KMS-11 (cell line): ENCODE measurements at regions not wholly inside any gene's neighbourhood (a gene's known extent, or its start where the extent isn't known, plus 50 kb on each side); places are given as distances from the start of the nearest gene placed in this dataset.

Source experiments
- H2AFZ ChIP-seq: fragments of 200-600 bp; sonication (generic); 2 replicates; pipeline ENCODE4 v1.6.1; 2016; ENCODE audit warnings: antibody characterized with exemption, mixed run types, low read depth
- H3K27ac ChIP-seq: fragments of 200-600 bp; sonication (generic); 2 replicates; pipeline ENCODE4 v1.6.1; 2016; ENCODE audit warnings: mild to moderate bottlenecking, mixed run types
- H3K27me3 ChIP-seq: fragments of 200-600 bp; sonication (generic); 2 replicates; pipeline ENCODE4 v1.6.1; 2017; ENCODE audit warnings: mild to moderate bottlenecking, low read depth, mixed run types, moderate library complexity; ENCODE audit not compliant: insufficient read depth
- H3K36me3 ChIP-seq: fragments of 200-600 bp; sonication (generic); 2 replicates; pipeline ENCODE4 v1.6.1; 2017; ENCODE audit warnings: mild to moderate bottlenecking, mixed run types; ENCODE audit not compliant: insufficient read depth
- H3K4me1 ChIP-seq: fragments of 200-600 bp; sonication (generic); 2 replicates; pipeline ENCODE4 v1.6.1; 2016; ENCODE audit warnings: mild to moderate bottlenecking, low read depth, mixed run types; ENCODE audit not compliant: poor library complexity, severe bottlenecking
- H3K4me2 ChIP-seq: fragments of 200-600 bp; sonication (generic); 2 replicates; pipeline ENCODE4 v1.7.0; 2016; ENCODE audit warnings: mild to moderate bottlenecking, mixed run types
- H3K4me3 ChIP-seq: fragments of 200-600 bp; sonication (generic); IDR thresholded peaks from 2 replicates; pipeline ENCODE4 v1.6.1; 2017; ENCODE audit warnings: low read depth, low read length, mixed read lengths; ENCODE audit not compliant: insufficient read depth
- H3K79me2 ChIP-seq: fragments of 200-600 bp; sonication (generic); 2 replicates; pipeline ENCODE4 v1.6.1; 2016; ENCODE audit warnings: low read depth, mixed run types; ENCODE audit not compliant: insufficient read depth
- H3K9ac ChIP-seq: fragments of 200-600 bp; sonication (generic); 2 replicates; pipeline ENCODE4 v1.6.1; 2016; ENCODE audit warnings: mild to moderate bottlenecking, mixed run types
- H4K20me1 ChIP-seq: fragments of 200-600 bp; sonication (generic); 2 replicates; pipeline ENCODE4 v1.6.1; 2016; ENCODE audit warnings: mild to moderate bottlenecking, mixed run types; ENCODE audit not compliant: insufficient read depth
- TF ChIP-seq, protein P1 (sequence below): fragments of 200-600 bp; sonication (generic); conservative IDR thresholded peaks from 2 replicates; pipeline ENCODE4 v1.6.1; 2017; ENCODE audit warnings: low read depth, mild to moderate bottlenecking, antibody characterized with exemption, low read length, moderate library complexity, mixed read lengths

DNA sequence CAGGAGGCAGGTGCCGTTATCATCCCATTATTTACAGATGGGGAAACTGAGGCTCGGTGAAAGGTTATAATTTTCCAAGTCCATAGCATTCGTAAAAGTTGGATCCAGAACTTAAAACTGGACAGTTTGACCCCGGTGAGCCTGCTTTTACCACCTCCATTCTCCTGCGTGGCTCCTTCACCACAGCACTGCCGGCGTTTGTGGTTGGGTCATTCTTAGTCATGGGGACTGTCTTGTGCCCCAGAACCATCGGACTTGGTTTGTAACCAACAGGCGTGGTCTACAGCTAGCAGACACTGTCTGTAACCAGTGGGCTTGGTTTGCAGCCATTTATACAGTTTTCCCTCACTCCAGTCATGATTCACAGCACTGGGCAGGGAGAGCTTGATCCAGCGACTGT, 511.3 kb downstream of the NPHP4 start:
- Histone ChIP-seq H3K27ac (no peak overlapping the region), H3K4me2 (no peak overlapping the region), H4K20me1 (no peaks in the 10 kb centered on the region), H3K9ac (no peak overlapping the region), H3K79me2 (no peaks in the 10 kb centered on the region), H3K4me1 (no peaks in the 10 kb centered on the region), H3K27me3 (peaks cover 38% of the 10 kb centered on the region), H3K36me3 (no peaks in the 10 kb centered on the region), H2AFZ (no peak overlapping the region), H3K4me3 (no peak overlapping the region)
- TF ChIP-seq, protein P1, sequence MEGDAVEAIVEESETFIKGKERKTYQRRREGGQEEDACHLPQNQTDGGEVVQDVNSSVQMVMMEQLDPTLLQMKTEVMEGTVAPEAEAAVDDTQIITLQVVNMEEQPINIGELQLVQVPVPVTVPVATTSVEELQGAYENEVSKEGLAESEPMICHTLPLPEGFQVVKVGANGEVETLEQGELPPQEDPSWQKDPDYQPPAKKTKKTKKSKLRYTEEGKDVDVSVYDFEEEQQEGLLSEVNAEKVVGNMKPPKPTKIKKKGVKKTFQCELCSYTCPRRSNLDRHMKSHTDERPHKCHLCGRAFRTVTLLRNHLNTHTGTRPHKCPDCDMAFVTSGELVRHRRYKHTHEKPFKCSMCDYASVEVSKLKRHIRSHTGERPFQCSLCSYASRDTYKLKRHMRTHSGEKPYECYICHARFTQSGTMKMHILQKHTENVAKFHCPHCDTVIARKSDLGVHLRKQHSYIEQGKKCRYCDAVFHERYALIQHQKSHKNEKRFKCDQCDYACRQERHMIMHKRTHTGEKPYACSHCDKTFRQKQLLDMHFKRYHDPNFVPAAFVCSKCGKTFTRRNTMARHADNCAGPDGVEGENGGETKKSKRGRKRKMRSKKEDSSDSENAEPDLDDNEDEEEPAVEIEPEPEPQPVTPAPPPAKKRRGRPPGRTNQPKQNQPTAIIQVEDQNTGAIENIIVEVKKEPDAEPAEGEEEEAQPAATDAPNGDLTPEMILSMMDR: no peak

DNA sequence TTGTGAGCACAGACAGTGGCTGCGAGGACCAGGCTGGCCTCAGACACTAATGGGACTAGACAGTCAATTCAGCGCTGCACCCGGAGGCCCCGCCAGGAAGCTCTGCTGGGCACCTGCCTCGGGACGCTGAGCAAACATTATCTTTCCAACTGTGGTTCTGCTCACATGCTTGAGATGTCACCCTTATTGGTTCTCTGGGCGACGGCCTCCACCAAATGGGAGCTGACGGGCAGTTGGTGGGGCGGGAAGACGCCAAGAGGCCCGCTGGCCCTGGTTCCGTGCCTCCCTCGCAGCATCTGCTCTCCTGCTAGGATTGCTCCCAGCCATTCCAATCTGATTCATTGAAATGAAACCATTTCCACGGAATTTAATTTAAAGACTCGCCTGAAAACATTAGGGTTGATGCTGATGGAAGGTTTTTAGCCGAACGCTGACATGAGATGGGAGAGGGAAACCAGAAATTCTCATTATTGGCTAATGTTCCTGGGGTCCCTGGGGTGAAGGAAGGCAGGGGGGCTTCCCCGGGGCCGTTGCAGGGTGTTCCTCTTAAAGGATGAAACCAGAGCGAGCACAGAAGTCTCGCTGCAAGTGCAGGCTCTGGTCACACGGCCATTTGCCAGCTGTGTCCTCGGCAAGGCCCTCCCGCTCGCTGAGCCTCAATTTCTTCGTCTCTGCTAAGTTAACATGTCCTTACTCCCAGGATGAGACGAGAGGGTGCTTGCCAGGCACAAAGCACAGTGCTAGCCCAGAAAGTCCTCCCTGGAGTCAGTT, 512.2 kb downstream of the NPHP4 start:
- Histone ChIP-seq H3K4me1 (no peaks in the 10 kb centered on the region), H3K9ac (no peak overlapping the region), H3K79me2 (no peaks in the 10 kb centered on the region), H4K20me1 (no peaks in the 10 kb centered on the region), H3K4me3 (no peak overlapping the region), H3K27me3 (peaks cover 41% of the 10 kb centered on the region), H3K36me3 (no peaks in the 10 kb centered on the region), H2AFZ (no peak overlapping the region), H3K27ac (no peak overlapping the region), H3K4me2 (no peak overlapping the region)
- TF ChIP-seq, protein P1: no peak

DNA sequence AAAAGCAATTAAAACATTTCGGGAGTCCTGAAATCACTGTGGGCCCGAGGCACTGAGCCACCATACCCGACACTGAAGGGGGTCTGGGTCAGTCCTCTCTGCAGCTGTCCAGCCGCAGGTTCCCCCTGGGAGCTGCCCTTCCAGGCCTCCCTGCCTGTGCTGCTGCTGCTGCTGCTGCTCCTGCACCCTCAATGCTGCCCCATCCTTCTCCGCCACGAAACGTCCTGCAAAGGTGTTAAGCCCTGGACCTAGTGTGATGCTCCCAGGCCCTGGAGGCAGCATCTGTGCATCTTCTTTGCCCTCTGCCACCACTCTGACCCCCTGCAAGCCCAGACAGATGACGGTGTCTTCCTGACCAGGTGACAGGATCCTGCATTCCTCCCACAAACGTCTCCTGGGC, 513.3 kb downstream of the NPHP4 start:
- H3K9ac ChIP-seq: no peak overlapping the region
- H3K79me2 ChIP-seq: no peaks in the 10 kb centered on the region
- no peak overlapping the region for H2AFZ ChIP-seq
- no peaks in the 10 kb centered on the region for H3K36me3 ChIP-seq
- TF ChIP-seq, protein P1: no peak
- no peaks in the 10 kb centered on the region for H4K20me1 ChIP-seq
- no peaks in the 10 kb centered on the region for H3K4me1 ChIP-seq
- no peak overlapping the region for H3K27ac ChIP-seq
- H3K27me3 ChIP-seq: peaks cover 41% of the 10 kb centered on the region
- H3K4me3 ChIP-seq: no peak overlapping the region
- H3K4me2 ChIP-seq: no peak overlapping the region

DNA sequence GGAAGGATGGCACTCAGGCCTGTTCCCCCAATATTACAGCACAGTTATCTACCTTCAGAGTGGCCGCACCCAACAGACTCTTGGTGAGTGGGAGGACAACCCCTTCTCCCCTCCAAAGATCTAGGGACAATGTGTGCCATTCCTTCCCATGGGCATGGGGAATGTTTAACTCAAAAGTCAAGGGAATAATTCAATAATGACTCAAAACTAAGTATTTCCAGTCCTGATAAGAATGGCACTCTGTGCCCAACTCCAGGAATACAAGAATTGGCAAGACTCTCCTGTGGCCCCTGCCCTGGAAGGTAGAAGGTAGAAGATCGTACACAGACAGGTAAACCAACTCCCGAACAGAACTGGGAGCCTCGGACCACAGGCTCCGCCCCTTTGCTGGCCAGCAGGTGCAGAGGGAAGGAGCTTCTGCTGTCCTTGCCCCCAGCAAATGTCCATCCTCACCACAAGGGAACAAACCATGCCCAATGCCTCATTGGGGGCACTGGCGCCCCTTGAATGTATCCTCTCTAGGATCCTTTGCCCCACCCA, 514.0 kb downstream of the NPHP4 start:
- H3K4me1 ChIP-seq: no peaks in the 10 kb centered on the region
- H3K27ac ChIP-seq: no peak overlapping the region
- H3K4me3 ChIP-seq: no peak overlapping the region
- no peaks in the 10 kb centered on the region for H3K36me3 ChIP-seq
- H3K79me2 ChIP-seq: no peaks in the 10 kb centered on the region
- no peak overlapping the region for H3K9ac ChIP-seq
- no peak overlapping the region for H2AFZ ChIP-seq
- H4K20me1 ChIP-seq: no peaks in the 10 kb centered on the region
- H3K27me3 ChIP-seq: peaks cover 41% of the 10 kb centered on the region
- TF ChIP-seq, protein P1: no peak
- no peak overlapping the region for H3K4me2 ChIP-seq
